ENCODE measurements at regions not wholly inside any gene's neighbourhood (a gene's known extent, or its start where the extent isn't known, plus 50 kb on each side); places are given as distances from the start of the nearest gene placed in this dataset.
"Not testable (repeated sequence)": the region's sequence is repeated elsewhere in the genome, so short reads cannot be mapped to it uniquely, and the experiment has no call there.

- ChIA-PET POLR2A (no interaction called here), CTCF (no interaction called here)
- Mint-ChIP-seq H3K36me3 (ENCODE audit: low read depth) (no peaks in the 10 kb centered on the region), H3K4me1 (no peaks in the 10 kb centered on the region), H3K27me3 (no peaks in the 10 kb centered on the region), H3K9me3 (no peaks in the 10 kb centered on the region), H3K4me3 (no peak overlapping the region), H3K27ac (no peak overlapping the region)
- DNase-seq = no peak
Observed at GRCh38 chrX:139327355-139327754, 203.2 kb upstream of the F9 start.

GRCh38 chrX:139324756-139325155 lies 205.8 kb upstream of the F9 start:
- Mint-ChIP-seq H3K36me3 (ENCODE audit: low read depth) (no peaks in the 10 kb centered on the region), H3K4me3 (no peak overlapping the region), H3K9me3 (no peaks in the 10 kb centered on the region), H3K4me1 (no peaks in the 10 kb centered on the region), H3K27me3 (no peaks in the 10 kb centered on the region), H3K27ac (no peak overlapping the region)
- ChIA-PET POLR2A (no interaction called here), CTCF (no interaction called here)
- DNase-seq = no peak

- H3K27ac Mint-ChIP-seq; H3K27me3 Mint-ChIP-seq; H3K4me1 Mint-ChIP-seq; CTCF ChIA-PET; H3K4me3 Mint-ChIP-seq; POLR2A ChIA-PET; H3K36me3 Mint-ChIP-seq (ENCODE audit: low read depth); H3K9me3 Mint-ChIP-seq; DNase-seq: not testable (repeated sequence)
Observed at GRCh38 chrX:139320661-139321354, 209.7 kb upstream of the F9 start.

- POLR2A ChIA-PET; CTCF ChIA-PET; H3K27me3 Mint-ChIP-seq; H3K4me1 Mint-ChIP-seq; H3K27ac Mint-ChIP-seq; H3K9me3 Mint-ChIP-seq; H3K36me3 Mint-ChIP-seq (ENCODE audit: low read depth); H3K4me3 Mint-ChIP-seq; DNase-seq: not testable (repeated sequence)
Observed at GRCh38 chrX:139306675-139307074, 223.9 kb upstream of the F9 start.

GRCh38 chrX:139304471-139304870 lies 226.1 kb upstream of the F9 start:
- Mint-ChIP-seq H3K27me3 (no peaks in the 10 kb centered on the region), H3K9me3 (peaks cover 5% of the 10 kb centered on the region), H3K4me1 (no peaks in the 10 kb centered on the region), H3K27ac (no peak overlapping the region), H3K36me3 (ENCODE audit: low read depth) (no peaks in the 10 kb centered on the region), H3K4me3 (no peak overlapping the region)
- ChIA-PET CTCF (no interaction called here), POLR2A (no interaction called here)
- no peak for DNase-seq

- H3K27ac Mint-ChIP-seq = no peak overlapping the region
- H3K27me3 Mint-ChIP-seq = no peaks in the 10 kb centered on the region
- POLR2A ChIA-PET = no interaction called here
- no peaks in the 10 kb centered on the region for H3K4me1 Mint-ChIP-seq
- no peak for DNase-seq
- no peaks in the 10 kb centered on the region for H3K9me3 Mint-ChIP-seq
- CTCF ChIA-PET = no interaction called here
- H3K36me3 Mint-ChIP-seq (ENCODE audit: low read depth) = no peaks in the 10 kb centered on the region
- no peak overlapping the region for H3K4me3 Mint-ChIP-seq
Observed at GRCh38 chrX:139299309-139299708, 231.2 kb upstream of the F9 start.

- Mint-ChIP-seq H3K4me1 (no peaks in the 10 kb centered on the region), H3K36me3 (ENCODE audit: low read depth) (no peaks in the 10 kb centered on the region), H3K9me3 (no peaks in the 10 kb centered on the region), H3K27ac (no peak overlapping the region), H3K27me3 (no peaks in the 10 kb centered on the region), H3K4me3 (no peak overlapping the region)
- ChIA-PET CTCF (no interaction called here), POLR2A (no interaction called here)
- DNase-seq = no peak
Observed at GRCh38 chrX:139298437-139298836, 232.1 kb upstream of the F9 start.

GRCh38 chrX:139297638-139298037 lies 232.9 kb upstream of the F9 start:
- no peaks in the 10 kb centered on the region for H3K27me3 Mint-ChIP-seq
- no peak overlapping the region for H3K4me3 Mint-ChIP-seq
- no peak overlapping the region for H3K27ac Mint-ChIP-seq
- no peaks in the 10 kb centered on the region for H3K9me3 Mint-ChIP-seq
- ChIA-PET CTCF (no interaction called here), POLR2A (no interaction called here)
- DNase-seq = no peak
- no peaks in the 10 kb centered on the region for H3K36me3 Mint-ChIP-seq (ENCODE audit: low read depth)
- no peaks in the 10 kb centered on the region for H3K4me1 Mint-ChIP-seq

- Mint-ChIP-seq H3K4me1 (no peaks in the 10 kb centered on the region), H3K27me3 (no peaks in the 10 kb centered on the region), H3K36me3 (ENCODE audit: low read depth) (no peaks in the 10 kb centered on the region), H3K27ac (no peak overlapping the region), H3K9me3 (no peaks in the 10 kb centered on the region), H3K4me3 (no peak overlapping the region)
- ChIA-PET CTCF (no interaction called here), POLR2A (no interaction called here)
- no peak for DNase-seq
Observed at GRCh38 chrX:139293991-139294390, 236.5 kb upstream of the F9 start.

- CTCF ChIA-PET = no interaction called here
- POLR2A ChIA-PET = no interaction called here
- no peak overlapping the region for H3K4me3 Mint-ChIP-seq
- no peak overlapping the region for H3K27ac Mint-ChIP-seq
- no peaks in the 10 kb centered on the region for H3K36me3 Mint-ChIP-seq (ENCODE audit: low read depth)
- no peaks in the 10 kb centered on the region for H3K9me3 Mint-ChIP-seq
- DNase-seq = no peak
- H3K27me3 Mint-ChIP-seq = no peaks in the 10 kb centered on the region
- no peaks in the 10 kb centered on the region for H3K4me1 Mint-ChIP-seq
Observed at GRCh38 chrX:139290310-139290709, 240.2 kb upstream of the F9 start.

- Mint-ChIP-seq H3K4me3 (no peak overlapping the region), H3K36me3 (ENCODE audit: low read depth) (no peaks in the 10 kb centered on the region), H3K4me1 (no peaks in the 10 kb centered on the region), H3K27ac (no peak overlapping the region), H3K27me3 (no peaks in the 10 kb centered on the region), H3K9me3 (no peaks in the 10 kb centered on the region)
- POLR2A ChIA-PET = no interaction called here
- no peak for DNase-seq
- CTCF ChIA-PET = no interaction called here
Observed at GRCh38 chrX:139287155-139287924, 243.2 kb upstream of the F9 start.

- ChIA-PET POLR2A (no interaction called here), CTCF (no interaction called here)
- Mint-ChIP-seq H3K27ac (no peak overlapping the region), H3K9me3 (no peaks in the 10 kb centered on the region), H3K4me1 (no peaks in the 10 kb centered on the region), H3K4me3 (no peak overlapping the region), H3K27me3 (no peaks in the 10 kb centered on the region), H3K36me3 (ENCODE audit: low read depth) (no peaks in the 10 kb centered on the region)
- no peak for DNase-seq
Observed at GRCh38 chrX:139286342-139286741, 244.2 kb upstream of the F9 start.

GRCh38 chrX:139267851-139268250 lies 262.7 kb upstream of the F9 start:
- Mint-ChIP-seq H3K4me3 (no peak overlapping the region), H3K27ac (no peak overlapping the region), H3K9me3 (no peaks in the 10 kb centered on the region), H3K27me3 (no peaks in the 10 kb centered on the region), H3K4me1 (no peaks in the 10 kb centered on the region), H3K36me3 (ENCODE audit: low read depth) (no peaks in the 10 kb centered on the region)
- CTCF ChIA-PET = no interaction called here
- POLR2A ChIA-PET = no interaction called here
- DNase-seq = no peak

GRCh38 chrX:139246295-139246694 lies 284.2 kb upstream of the F9 start:
- no peaks in the 10 kb centered on the region for H3K4me1 Mint-ChIP-seq
- DNase-seq = no peak
- no peaks in the 10 kb centered on the region for H3K9me3 Mint-ChIP-seq
- ChIA-PET POLR2A (no interaction called here), CTCF (no interaction called here)
- H3K36me3 Mint-ChIP-seq (ENCODE audit: low read depth) = no peaks in the 10 kb centered on the region
- no peaks in the 10 kb centered on the region for H3K27me3 Mint-ChIP-seq
- H3K27ac Mint-ChIP-seq = no peak overlapping the region
- H3K4me3 Mint-ChIP-seq = no peak overlapping the region

Measured in activated CD4-positive, alpha-beta memory T cell treated with anti-CD3 and anti-CD28 coated beads, Interleukin-2, amount 10 ng/mL, durations not matched to agents 7 days and 5 days (primary cell).